HG02884 (cell line): ENCODE measurements at regions not wholly inside any gene's neighbourhood (a gene's known extent, or its start where the extent isn't known, plus 50 kb on each side); places are given as distances from the start of the nearest gene placed in this dataset.

Source experiments
- ATAC-seq: cut with Tn5 transposase; IDR thresholded peaks from one replicate; pipeline ENCODE4 v1.9.1; 2021; ENCODE audit warnings: mild to moderate bottlenecking, moderate library complexity; ENCODE audit not compliant: unreplicated experiment

GRCh38 chr1:29441916-29442668, 205.8 kb downstream of the PTPRU start:
- ATAC-seq: no peak

GRCh38 chr1:29439615-29440014, 203.3 kb downstream of the PTPRU start:
- ATAC-seq: no peak

- ATAC-seq: no peak
These were observed 202.7 kb downstream of the PTPRU start for GRCh38 chr1:29438991-29439390.

- no peak for ATAC-seq
These were observed 201.6 kb downstream of the PTPRU start for GRCh38 chr1:29437946-29438345.

- no peak for ATAC-seq
These were observed 200.0 kb downstream of the PTPRU start for GRCh38 chr1:29436181-29436785.

GRCh38 chr1:29433830-29434229, 197.5 kb downstream of the PTPRU start:
- no peak for ATAC-seq

GRCh38 chr1:29431138-29431537, 194.8 kb downstream of the PTPRU start:
- no peak for ATAC-seq

GRCh38 chr1:29429656-29430055, 193.3 kb downstream of the PTPRU start:
- ATAC-seq: no peak

- ATAC-seq: no peak
These were observed 192.7 kb downstream of the PTPRU start for GRCh38 chr1:29428997-29429396.

GRCh38 chr1:29428280-29428615, 191.9 kb downstream of the PTPRU start:
- ATAC-seq: no peak

- no peak for ATAC-seq
These were observed 191.4 kb downstream of the PTPRU start for GRCh38 chr1:29427614-29428279.

GRCh38 chr1:29426701-29427279, 190.5 kb downstream of the PTPRU start:
- no peak for ATAC-seq

- ATAC-seq: no peak
These were observed 189.3 kb downstream of the PTPRU start for GRCh38 chr1:29425631-29426030.

GRCh38 chr1:29424266-29424665, 187.9 kb downstream of the PTPRU start:
- ATAC-seq: no peak

GRCh38 chr1:29420202-29420601, 183.9 kb downstream of the PTPRU start:
- ATAC-seq: no peak

- ATAC-seq: no peak
These were observed 181.6 kb downstream of the PTPRU start for GRCh38 chr1:29417971-29418370.

- no peak for ATAC-seq
These were observed 181.0 kb downstream of the PTPRU start for GRCh38 chr1:29417147-29417858.

- ATAC-seq: no peak
These were observed 180.2 kb downstream of the PTPRU start for GRCh38 chr1:29416267-29417146.

GRCh38 chr1:29415861-29416260, 179.5 kb downstream of the PTPRU start:
- no peak for ATAC-seq

GRCh38 chr1:29415156-29415830, 179.0 kb downstream of the PTPRU start:
- no peak for ATAC-seq
